ENCODE measurements at regions not wholly inside any gene's neighbourhood (a gene's known extent, or its start where the extent isn't known, plus 50 kb on each side); places are given as distances from the start of the nearest gene placed in this dataset.
A peak's percentile ranks its signal among the peaks of the same experiment; 100 is the strongest.

GRCh38 chr21:35573472-35574374, 486.6 kb downstream of the SETD4 start:
- no peak overlapping the region for H3K9ac ChIP-seq (ENCODE audit: insufficient read depth, low read depth, low read length)
- peak; percentile 4 for FAIRE-seq
- H4K20me1 ChIP-seq (ENCODE audit: insufficient read depth, low read length): no peaks in the 10 kb centered on the region
- 11% methylated on average over 6 of the region's 6 CpGs for WGBS (ENCODE audit: low lambda C conversion rate)
- BruUV-seq (replicated peaks): no TSS peak
- peaks cover 0 to 1% of the 10 kb centered on the region in 2 experiments; a peak in 1 of 5 replicates for H3K27me3 ChIP-seq (ENCODE audit: control insufficient read depth in 1 of 2, insufficient read depth in 2 of 2, low read length in 2 of 2)
- peak; percentile 84 for ATAC-seq
- DNase-seq (ENCODE audit: low spot score): peak; percentile 35
- H3K4me1 ChIP-seq (ENCODE audit: insufficient read depth, low read length): peaks cover 13% of the 10 kb centered on the region
- H3K9me3 ChIP-seq (ENCODE audit: low read length): no peaks in the 10 kb centered on the region
- H2AFZ ChIP-seq (ENCODE audit: low read length): no peak overlapping the region
- H3K36me3 ChIP-seq (replicated peaks in 1 of 2; ENCODE audit: control insufficient read depth in 1 of 2, insufficient read depth in 2 of 2, low read length in 2 of 2): no peaks in the 10 kb centered on the region
- in situ Hi-C loops (cut with HindIII; ENCODE audit: extremely low pct_ligation_motif_present, low pct_unique_long_range_greater_than_20kb) (no loop called here), intact Hi-C loops (cut with micrococcal nuclease; ENCODE audit: unreplicated experiment) (no loop called here)
- no peaks in the 10 kb centered on the region for H3K79me2 ChIP-seq (ENCODE audit: insufficient read depth, low read length)
- ChIA-PET POLR2A (no interaction called here), CTCF (ENCODE audit: low intra/inter-chr PET ratio, low total read pairs) (no interaction called here)
- H3K27ac ChIP-seq (ENCODE audit: extremely low read length, insufficient read depth, low read length): no peak overlapping the region
- 0 out of 2 replicates have a peak overlapping the region, but pooled peaks have one; percentile 3 for H3K4me2 ChIP-seq (ENCODE audit: low read depth, low read length)
- no peak overlapping the region for H3K4me3 ChIP-seq (replicated peaks in 1 of 3; ENCODE audit: insufficient read depth in 1 of 3, low read depth in 2 of 3, low read length in 3 of 3)
- TF ChIP-seq MAFF (IDR thresholded peaks at IDR 0.05; ENCODE audit: low read depth, low read length): peak; percentile 52
- TF ChIP-seq DNMT1 (CRISPR knock-in tag; IDR thresholded peaks at IDR 0.05): no peak
- no peak for TF ChIP-seq YEATS2 (CRISPR knock-in tag; IDR thresholded peaks at IDR 0.05; ENCODE audit: borderline replicate concordance)
- peak; percentile 19; the same call in 1 of the 2 replicates for TF ChIP-seq SALL1 (CRISPR knock-in tag; IDR thresholded peaks at IDR 0.05)
- TF ChIP-seq DR1 (CRISPR knock-in tag; IDR thresholded peaks at IDR 0.05): no peak
- no peak for TF ChIP-seq REPIN1 (CRISPR knock-in tag; IDR thresholded peaks at IDR 0.05; ENCODE audit: borderline replicate concordance, low read depth)
- TF ChIP-seq RORA (CRISPR knock-in tag; IDR thresholded peaks at IDR 0.05): no peak
- no peak for TF ChIP-seq ZSCAN21 (CRISPR knock-in tag; IDR thresholded peaks at IDR 0.05; ENCODE audit: borderline replicate concordance)
- TF ChIP-seq ZSCAN25 (CRISPR knock-in tag; IDR thresholded peaks at IDR 0.05): no peak
- TF ChIP-seq MAF1 (CRISPR knock-in tag; IDR thresholded peaks at IDR 0.05; ENCODE audit: borderline replicate concordance): no peak
- no peak for TF ChIP-seq SNAPC2 (CRISPR knock-in tag; IDR thresholded peaks at IDR 0.05)
- TF ChIP-seq NR2F6 (IDR thresholded peaks at IDR 0.05): peak; percentile 63
- peak; percentile 47; the same call in 1 of the 2 replicates for TF ChIP-seq NR2F6 (CRISPR knock-in tag; IDR thresholded peaks at IDR 0.05)
- no peak for TF ChIP-seq NCOR1 (IDR thresholded peaks at IDR 0.05; ENCODE audit: borderline replicate concordance, low read length)
- TF ChIP-seq SNAI1 (CRISPR knock-in tag; IDR thresholded peaks at IDR 0.05; ENCODE audit: borderline replicate concordance): no peak
- no peak for TF ChIP-seq ZBTB42 (CRISPR knock-in tag; IDR thresholded peaks at IDR 0.05)
- no peak for TF ChIP-seq ZEB1 (IDR thresholded peaks at IDR 0.05; ENCODE audit: insufficient replicate concordance, low read depth)
- no peak for TF ChIP-seq ZNF773 (CRISPR knock-in tag; IDR thresholded peaks at IDR 0.05; ENCODE audit: borderline replicate concordance)
- 0 out of 2 replicates have a peak, but pooled peaks have one; percentile 25 for TF ChIP-seq FOXA3 (CRISPR knock-in tag; IDR thresholded peaks at IDR 0.05)
- TF ChIP-seq JUN (CRISPR knock-in tag; IDR thresholded peaks at IDR 0.05): no peak
- no peak for TF ChIP-seq ZNF639 (CRISPR knock-in tag; conservative IDR thresholded peaks at IDR 0.05)
- no peak for TF ChIP-seq ZNF44 (CRISPR knock-in tag; IDR thresholded peaks at IDR 0.05)
- peak in 1 of 2 experiments; percentile 59; a peak in 2 of 4 replicates for TF ChIP-seq MAFK (conservative IDR thresholded peaks at IDR 0.05 in 1 of 2, IDR thresholded peaks at IDR 0.05 in 1 of 2; ENCODE audit: low read length in 2 of 2)
- TF ChIP-seq ZNF788 (CRISPR knock-in tag; IDR thresholded peaks at IDR 0.05; ENCODE audit: borderline replicate concordance): no peak
- peak; percentile 41; the same call in 1 of the 2 replicates for TF ChIP-seq BCL6 (CRISPR knock-in tag; IDR thresholded peaks at IDR 0.05)

Measured in HepG2 (cell line).